GM23338 (cell line): ENCODE measurements at regions not wholly inside any gene's neighbourhood (a gene's known extent, or its start where the extent isn't known, plus 50 kb on each side); places are given as distances from the start of the nearest gene placed in this dataset.

Experiments used
- ATAC-seq: fragments of 200-7000 bp; cut with Tn5 transposase; 3 replicates; pipeline ENCODE4 v1.9.1; 2020
- DNase-seq: peaks from one replicate; pipeline ENCODE4 v3.0.0-alpha.2; 2015; ENCODE audit warnings: low spot score
- H2AFZ ChIP-seq: fragments of 200-600 bp; sonication (generic); 2 replicates; pipeline ENCODE4 v1.8.0; 2016; ENCODE audit warnings: antibody characterized with exemption, mild to moderate bottlenecking, moderate library complexity
- H3F3A ChIP-seq: fragments of 200-600 bp; sonication (generic); replicated peaks from 2 replicates; pipeline ENCODE4 v1.8.0; 2017; ENCODE audit warnings: antibody characterized with exemption, mixed run types, low read depth
- H3K27ac ChIP-seq: fragments of 200-600 bp; sonication (generic); 2 replicates; pipeline ENCODE4 v1.6.1; 2016; ENCODE audit warnings: low read depth
- H3K27me3 ChIP-seq: fragments of 200-600 bp; sonication (generic); 2 replicates; pipeline ENCODE4 v1.8.0; 2016; ENCODE audit warnings: mild to moderate bottlenecking, mixed run types, moderate library complexity; ENCODE audit not compliant: insufficient read depth
- H3K36me3 ChIP-seq: fragments of 200-600 bp; sonication (generic); 2 replicates; pipeline ENCODE4 v1.8.0; 2016; ENCODE audit warnings: mild to moderate bottlenecking; ENCODE audit not compliant: insufficient read depth
- H3K4me1 ChIP-seq: fragments of 200-600 bp; sonication (generic); 2 replicates; pipeline ENCODE4 v1.8.0; 2016; ENCODE audit warnings: mild to moderate bottlenecking, moderate library complexity; ENCODE audit not compliant: insufficient read depth
- H3K4me2 ChIP-seq: fragments of 200-600 bp; sonication (generic); 2 replicates; pipeline ENCODE4 v1.7.1; 2017; ENCODE audit warnings: mixed run types
- H3K4me3 ChIP-seq: fragments of 200-600 bp; sonication (generic); 2 replicates; pipeline ENCODE4 v1.6.1; 2016; ENCODE audit warnings: mixed run types
- H3K79me2 ChIP-seq: fragments of 200-600 bp; sonication (generic); replicated peaks from 2 replicates; pipeline ENCODE4 v1.8.0; 2017; ENCODE audit warnings: mild to moderate bottlenecking; ENCODE audit not compliant: insufficient read depth
- H3K9me2 ChIP-seq: fragments of 200-600 bp; sonication (generic); 2 replicates; pipeline ENCODE4 v1.8.0; 2017; ENCODE audit not compliant: insufficient read depth
- H4K20me1 ChIP-seq: fragments of 200-600 bp; sonication (generic); replicated peaks from 2 replicates; pipeline ENCODE4 v1.8.0; 2017; ENCODE audit warnings: mild to moderate bottlenecking; ENCODE audit not compliant: insufficient read depth
- H3K27ac Mint-ChIP-seq: 2 replicates; pipeline ENCODE4 v1.8.0; 2020; ENCODE audit warnings: inconsistent platforms, mild to moderate bottlenecking, moderate library complexity, mixed read lengths
- H3K27me3 Mint-ChIP-seq: 3 replicates; pipeline ENCODE4 v1.8.0; 2022; ENCODE audit warnings: low read depth, mild to moderate bottlenecking, moderate library complexity, mixed read lengths, inconsistent platforms; ENCODE audit not compliant: insufficient read depth, poor library complexity
- H3K36me3 Mint-ChIP-seq: 3 replicates; pipeline ENCODE4 v1.8.0; 2021; ENCODE audit warnings: low read depth, mild to moderate bottlenecking, inconsistent platforms, moderate library complexity, mixed read lengths
- H3K4me1 Mint-ChIP-seq: 3 replicates; pipeline ENCODE4 v1.8.0; 2020; ENCODE audit warnings: mild to moderate bottlenecking, inconsistent platforms, mixed read lengths
- H3K4me3 Mint-ChIP-seq: 3 replicates; pipeline ENCODE4 v1.8.0; 2021; ENCODE audit warnings: moderate library complexity, mild to moderate bottlenecking, inconsistent platforms, mixed read lengths
- H3K9me3 Mint-ChIP-seq: 3 replicates; pipeline ENCODE4 v1.8.0; 2020; ENCODE audit warnings: moderate library complexity, mild to moderate bottlenecking, inconsistent platforms, mixed read lengths
- CREB1 ChIP-seq: fragments of 250-450 bp; sonication (Bioruptor Pico); IDR thresholded peaks from 2 replicates; pipeline ENCODE4 v1.5.0; 2020; ENCODE audit warnings: low read depth, mild to moderate bottlenecking, moderate library complexity
- ETS1 ChIP-seq: IDR thresholded peaks from 2 replicates; pipeline ENCODE4 v1.6.1; 2016; ENCODE audit warnings: antibody characterized with exemption
- EZH2 ChIP-seq: fragments of 200-600 bp; sonication (generic); IDR thresholded peaks from one replicate; pipeline ENCODE4 v1.8.0; 2017; ENCODE audit warnings: antibody characterized with exemption, mild to moderate bottlenecking, low read depth; ENCODE audit not compliant: unreplicated experiment
- JUNB ChIP-seq: IDR thresholded peaks from one replicate; pipeline ENCODE4 v1.6.1; 2016; ENCODE audit warnings: antibody characterized with exemption; ENCODE audit not compliant: unreplicated experiment
- NANOG ChIP-seq: IDR thresholded peaks from 2 replicates; pipeline ENCODE4 v1.6.1; 2016; ENCODE audit warnings: antibody characterized with exemption, borderline replicate concordance
- POLR2AphosphoS5 ChIP-seq: IDR thresholded peaks from 2 replicates; pipeline ENCODE4 v1.6.1; 2016; ENCODE audit warnings: antibody characterized with exemption, low read depth
- REST ChIP-seq: IDR thresholded peaks from one replicate; pipeline ENCODE4 v1.6.1; 2018; ENCODE audit warnings: antibody characterized with exemption; ENCODE audit not compliant: unreplicated experiment
- STAT1 ChIP-seq: IDR thresholded peaks from one replicate; pipeline ENCODE4 v1.6.1; 2016; ENCODE audit warnings: antibody characterized with exemption; ENCODE audit not compliant: unreplicated experiment
- ZNF114 ChIP-seq: fragments of 250-450 bp; sonication (Bioruptor Pico); IDR thresholded peaks from 2 replicates; pipeline ENCODE4 v1.5.0; 2020; ENCODE audit warnings: mild to moderate bottlenecking, moderate library complexity
- ZNF462 ChIP-seq: fragments of 250-450 bp; sonication (Bioruptor Pico); IDR thresholded peaks from 2 replicates; pipeline ENCODE4 v1.5.0; 2020; ENCODE audit warnings: mild to moderate bottlenecking, moderate library complexity

- TF ChIP-seq ZNF462 (CRISPR knock-in tag), result no peak
- no peak for TF ChIP-seq JUNB
- no peak for TF ChIP-seq CREB1 (CRISPR knock-in tag)
- no peak for TF ChIP-seq ETS1
- TF ChIP-seq EZH2, result no peak
- no peak for TF ChIP-seq ZNF114
- no peak for TF ChIP-seq POLR2AphosphoS5
Measured at GRCh38 chr19:31567776-31568175, 218.5 kb upstream of the TSHZ3 start (continued).

- Histone ChIP-seq H3K9me2 (peaks cover 11% of the 10 kb centered on the region; the same call in 1 of the 2 replicates), H2AFZ (no peak overlapping the region), H4K20me1 (no peaks in the 10 kb centered on the region), H3K27me3 (no peaks in the 10 kb centered on the region), H3K79me2 (no peaks in the 10 kb centered on the region), H3F3A (no peaks in the 10 kb centered on the region), H3K4me2 (no peak overlapping the region), H3K36me3 (no peaks in the 10 kb centered on the region), H3K4me3 (no peak overlapping the region), H3K27ac (no peak overlapping the region), H3K4me1 (no peaks in the 10 kb centered on the region)
- no peaks in the 10 kb centered on the region for H3K36me3 Mint-ChIP-seq
- no peak overlapping the region for H3K27ac Mint-ChIP-seq
- no peak overlapping the region for H3K4me3 Mint-ChIP-seq
- no peak for ATAC-seq
- H3K9me3 Mint-ChIP-seq, result peaks cover 3% of the 10 kb centered on the region; the same call in 1 of the 3 replicates
- H3K27me3 Mint-ChIP-seq, result peaks cover 3% of the 10 kb centered on the region
- peaks cover 7% of the 10 kb centered on the region; the same call in 2 of the 3 replicates for H3K4me1 Mint-ChIP-seq
- DNase-seq, result no peak
- TF ChIP-seq JUNB (no peak), NANOG (no peak), REST (no peak), STAT1 (no peak), ZNF114 (no peak)
Measured at GRCh38 chr19:31568724-31569123, 219.5 kb upstream of the TSHZ3 start.
